ENCODE measurements at regions not wholly inside any gene's neighbourhood (a gene's known extent, or its start where the extent isn't known, plus 50 kb on each side); places are given as distances from the start of the nearest gene placed in this dataset.

GRCh38 chr9:1771094-1771789 is 243.9 kb upstream of the SMARCA2 start:
- DNase-seq (no peak), ATAC-seq (ENCODE audit: poor library complexity) (no peak)
- H3K27me3 ChIP-seq (ENCODE audit: control insufficient read depth in 1 of 2, insufficient read depth in 2 of 2, low read length in 2 of 2), result peaks cover 0 to 6% of the 10 kb centered on the region in 2 experiments
- intact Hi-C loops (cut with DNase I, micrococcal nuclease), result no loop called here
- no peaks in the 10 kb centered on the region for H3K4me1 ChIP-seq (ENCODE audit: insufficient read depth, low read length)
- no peak overlapping the region for H3K27ac ChIP-seq (ENCODE audit: low read depth in 1 of 2, low read length in 2 of 2)
- H3K9me3 ChIP-seq (ENCODE audit: control insufficient read depth in 1 of 2, insufficient read depth in 1 of 2, low read length in 2 of 2), result peaks cover 0 to 8% of the 10 kb centered on the region in 2 experiments
- TF ChIP-seq CTCF (IDR thresholded peaks at IDR 0.05), result no peak
- ChIA-PET CTCF (no interaction called here), POLR2A (no interaction called here)
- H3K4me3 ChIP-seq (ENCODE audit: low read length), result no peak overlapping the region
- Mint-ChIP-seq H3K36me3 (ENCODE audit: low read depth) (no peaks in the 10 kb centered on the region), H3K27ac (no peak overlapping the region), H3K27me3 (peaks cover 40% of the 10 kb centered on the region), H3K4me3 (no peak overlapping the region), H3K4me1 (ENCODE audit: low read depth) (no peaks in the 10 kb centered on the region), H3K9me3 (peaks cover 5% of the 10 kb centered on the region)
- no peaks in the 10 kb centered on the region for H3K36me3 ChIP-seq (ENCODE audit: insufficient read depth, low read length)

GRCh38 chr9:1775230-1775629 is 239.9 kb upstream of the SMARCA2 start:
- Mint-ChIP-seq H3K4me1 (ENCODE audit: low read depth) (no peaks in the 10 kb centered on the region), H3K9me3 (peaks cover 5% of the 10 kb centered on the region), H3K36me3 (ENCODE audit: low read depth) (no peaks in the 10 kb centered on the region), H3K27me3 (peaks cover 18% of the 10 kb centered on the region), H3K27ac (no peak overlapping the region), H3K4me3 (no peak overlapping the region)
- no peaks in the 10 kb centered on the region for H3K36me3 ChIP-seq (ENCODE audit: insufficient read depth, low read length)
- no peak overlapping the region for H3K4me3 ChIP-seq (ENCODE audit: low read length)
- H3K9me3 ChIP-seq (ENCODE audit: control insufficient read depth in 1 of 2, insufficient read depth in 1 of 2, low read length in 2 of 2), result peaks cover 0 to 8% of the 10 kb centered on the region in 2 experiments
- ATAC-seq (ENCODE audit: poor library complexity) (no peak), DNase-seq (no peak)
- ChIA-PET POLR2A (no interaction called here), CTCF (no interaction called here)
- no peak for TF ChIP-seq CTCF (IDR thresholded peaks at IDR 0.05)
- H3K27me3 ChIP-seq (ENCODE audit: control insufficient read depth in 1 of 2, insufficient read depth in 2 of 2, low read length in 2 of 2), result no peaks in the 10 kb centered on the region
- intact Hi-C loops (cut with DNase I, micrococcal nuclease), result no loop called here
- H3K27ac ChIP-seq (ENCODE audit: low read depth in 1 of 2, low read length in 2 of 2), result no peak overlapping the region
- H3K4me1 ChIP-seq (ENCODE audit: insufficient read depth, low read length), result no peaks in the 10 kb centered on the region

GRCh38 chr9:1776668-1777067 is 238.5 kb upstream of the SMARCA2 start:
- ChIA-PET POLR2A (no interaction called here), CTCF (no interaction called here)
- DNase-seq (no peak), ATAC-seq (ENCODE audit: poor library complexity) (no peak)
- H3K27me3 Mint-ChIP-seq, result peaks cover 14% of the 10 kb centered on the region
- H3K27me3 ChIP-seq (ENCODE audit: control insufficient read depth in 1 of 2, insufficient read depth in 2 of 2, low read length in 2 of 2), result no peaks in the 10 kb centered on the region
- no peak for TF ChIP-seq CTCF (IDR thresholded peaks at IDR 0.05)
- H3K36me3 ChIP-seq (ENCODE audit: insufficient read depth, low read length), result no peaks in the 10 kb centered on the region
- intact Hi-C loops (cut with DNase I, micrococcal nuclease), result no loop called here
- H3K36me3 Mint-ChIP-seq (ENCODE audit: low read depth), result no peaks in the 10 kb centered on the region
- no peaks in the 10 kb centered on the region for H3K4me1 ChIP-seq (ENCODE audit: insufficient read depth, low read length)
- H3K9me3 Mint-ChIP-seq, result no peaks in the 10 kb centered on the region
- H3K9me3 ChIP-seq (ENCODE audit: control insufficient read depth in 1 of 2, insufficient read depth in 1 of 2, low read length in 2 of 2), result peaks cover 0 to 3% of the 10 kb centered on the region in 2 experiments
- no peak overlapping the region for H3K4me3 ChIP-seq (ENCODE audit: low read length)
- H3K4me3 Mint-ChIP-seq, result no peak overlapping the region
- H3K27ac ChIP-seq (ENCODE audit: low read depth in 1 of 2, low read length in 2 of 2), result no peak overlapping the region
- no peak overlapping the region for H3K27ac Mint-ChIP-seq
- H3K4me1 Mint-ChIP-seq (ENCODE audit: low read depth), result no peaks in the 10 kb centered on the region
